Ishikawa (cell line): ENCODE measurements at regions not wholly inside any gene's neighbourhood (a gene's known extent, or its start where the extent isn't known, plus 50 kb on each side); places are given as distances from the start of the nearest gene placed in this dataset.

Source experiments
- EGR1 ChIP-seq: IDR thresholded peaks from 2 replicates; pipeline ENCODE4 v1.6.1; 2012
- EP300 ChIP-seq: IDR thresholded peaks from 2 replicates; pipeline ENCODE4 v1.6.1; 2012; ENCODE audit warnings: borderline replicate concordance
- MAX ChIP-seq: IDR thresholded peaks from 2 replicates; pipeline ENCODE4 v1.6.1; 2012
- RAD21 ChIP-seq: IDR thresholded peaks from 2 replicates; pipeline ENCODE4 v1.6.1; 2012; ENCODE audit warnings: low read depth
- TAF1 ChIP-seq: IDR thresholded peaks from 2 replicates; pipeline ENCODE4 v1.6.1; 2012; ENCODE audit warnings: low read depth, mild to moderate bottlenecking
- TCF12 ChIP-seq: IDR thresholded peaks from 2 replicates; pipeline ENCODE4 v1.6.1; 2012; ENCODE audit warnings: low read depth
- TEAD4 ChIP-seq: IDR thresholded peaks from 2 replicates; pipeline ENCODE4 v1.6.1; 2012
- YY1 ChIP-seq: IDR thresholded peaks from 2 replicates; pipeline ENCODE4 v1.6.1; 2012; ENCODE audit warnings: low read depth

- TF ChIP-seq EP300: no peak
- no peak for TF ChIP-seq MAX
- TF ChIP-seq TCF12: no peak
- no peak for TF ChIP-seq RAD21
- no peak for TF ChIP-seq YY1
- no peak for TF ChIP-seq EGR1
- TF ChIP-seq TAF1: no peak
- no peak for TF ChIP-seq TEAD4
Observed at GRCh38 chr9:36504156-36504555, 68.5 kb upstream of the MELK start.
